Sigmoid colon (tissue), 6 donors: ENCODE measurements at regions not wholly inside any gene's neighbourhood (a gene's known extent, or its start where the extent isn't known, plus 50 kb on each side); places are given as distances from the start of the nearest gene placed in this dataset.

Experiments
- DNase-seq: peaks from one replicate; pipeline ENCODE4 v3.0.0-alpha.2; 2019
- H3K27ac ChIP-seq, 4 donors: fragments of 200-600 bp; sonication (generic); one replicate each; pipeline ENCODE4 v1.5.1; 2016 to 2019; ENCODE audit warnings: mild to moderate bottlenecking in 1 of 4
- H3K27me3 ChIP-seq, 3 donors: fragments of 200-600 bp; sonication (generic); one replicate each; pipeline ENCODE4 v1.5.1; 2019; ENCODE audit warnings: mild to moderate bottlenecking in 1 of 3
- H3K36me3 ChIP-seq, 4 donors: fragments of 200-600 bp; sonication (generic); one replicate each; pipeline ENCODE4 v1.5.1; 2016 to 2019
- H3K4me1 ChIP-seq, 4 donors: fragments of 200-600 bp; sonication (generic); one replicate each; pipeline ENCODE4 v1.5.1; 2017 to 2019
- H3K4me3 ChIP-seq, 4 donors: fragments of 200-600 bp; sonication (generic); one replicate each; pipeline ENCODE4 v1.5.1; 2017 to 2019; ENCODE audit warnings: mild to moderate bottlenecking in 2 of 4, moderate library complexity in 1 of 4
- H3K9me3 ChIP-seq, 4 donors: fragments of 200-600 bp in 3 of 4; sonication (generic) in 3 of 4; one replicate each; pipeline versions ENCODE4 v1.5.1 to v1.6.1; 2013 to 2019
- EP300 ChIP-seq, 4 donors: sonication (generic); formaldehyde crosslinking; IDR thresholded peaks; one replicate each; pipeline ENCODE4 v1.6.1; 2017; ENCODE audit warnings: antibody characterized with exemption in 4 of 4
- POLR2A ChIP-seq, 2 donors: fragments of 450-650 bp; IDR thresholded peaks; one replicate each; pipeline ENCODE4 v1.6.1; 2016; ENCODE audit warnings: antibody characterized with exemption in 2 of 2, mild to moderate bottlenecking in 2 of 2, moderate library complexity in 2 of 2
- POLR2AphosphoS5 ChIP-seq, 4 donors: sonication (generic); formaldehyde crosslinking; IDR thresholded peaks; one replicate each; pipeline ENCODE4 v1.6.1; 2017; ENCODE audit warnings: antibody characterized with exemption in 4 of 4
- WGBS, 2 donors: extraction: QIAGEN DNeasy Blood & Tissue Kit; methylation state at CpG; one replicate each; pipeline ENCODE4 v1.1.7; 2013; 5-methylcytosine and 5-hydroxymethylcytosine counted together
- intact Hi-C: fragments of 100-400 bp; cut with DNase I; formaldehyde crosslinking; loops from one replicate; pipeline ENCODE4 v1.15.1; 2023
- TF ChIP-seq, protein P1 (sequence below), 4 experiments: fragments of 450-650 bp in 3 of 4; fragments of 200-600 bp in 1 of 4; IDR thresholded peaks; one replicate each; pipeline ENCODE4 v1.5.1; 2016 to 2019; ENCODE audit warnings: antibody characterized with exemption in 4 of 4, mild to moderate bottlenecking in 3 of 4, moderate library complexity in 2 of 4
- donor health status: healthy with polysubstance abuse.
- donor health status: healthy.

GRCh38 chr13:31875134-31875533 lies 135.8 kb downstream of the RXFP2 start:
- no peak overlapping the region for H3K27ac ChIP-seq
- peaks cover 0 to 2% (median 0%) of the 10 kb centered on the region in 4 donors for H3K4me1 ChIP-seq
- no peak for DNase-seq
- H3K27me3 ChIP-seq: no peaks in the 10 kb centered on the region
- no peaks in the 10 kb centered on the region for H3K9me3 ChIP-seq
- no peaks in the 10 kb centered on the region for H3K36me3 ChIP-seq
- intact Hi-C loops: no loop called here
- WGBS, 2 donors: 70 to 87% methylated on average over 3 of the region's 3 CpGs
- TF ChIP-seq, protein P1, sequence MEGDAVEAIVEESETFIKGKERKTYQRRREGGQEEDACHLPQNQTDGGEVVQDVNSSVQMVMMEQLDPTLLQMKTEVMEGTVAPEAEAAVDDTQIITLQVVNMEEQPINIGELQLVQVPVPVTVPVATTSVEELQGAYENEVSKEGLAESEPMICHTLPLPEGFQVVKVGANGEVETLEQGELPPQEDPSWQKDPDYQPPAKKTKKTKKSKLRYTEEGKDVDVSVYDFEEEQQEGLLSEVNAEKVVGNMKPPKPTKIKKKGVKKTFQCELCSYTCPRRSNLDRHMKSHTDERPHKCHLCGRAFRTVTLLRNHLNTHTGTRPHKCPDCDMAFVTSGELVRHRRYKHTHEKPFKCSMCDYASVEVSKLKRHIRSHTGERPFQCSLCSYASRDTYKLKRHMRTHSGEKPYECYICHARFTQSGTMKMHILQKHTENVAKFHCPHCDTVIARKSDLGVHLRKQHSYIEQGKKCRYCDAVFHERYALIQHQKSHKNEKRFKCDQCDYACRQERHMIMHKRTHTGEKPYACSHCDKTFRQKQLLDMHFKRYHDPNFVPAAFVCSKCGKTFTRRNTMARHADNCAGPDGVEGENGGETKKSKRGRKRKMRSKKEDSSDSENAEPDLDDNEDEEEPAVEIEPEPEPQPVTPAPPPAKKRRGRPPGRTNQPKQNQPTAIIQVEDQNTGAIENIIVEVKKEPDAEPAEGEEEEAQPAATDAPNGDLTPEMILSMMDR (IDR thresholded peaks at IDR 0.05): no peak
- no peak for TF ChIP-seq EP300 (IDR thresholded peaks at IDR 0.05)
- no peak for TF ChIP-seq POLR2AphosphoS5 (IDR thresholded peaks at IDR 0.05)
- TF ChIP-seq POLR2A (IDR thresholded peaks at IDR 0.05): no peak
- H3K4me3 ChIP-seq: no peak overlapping the region

DNA sequence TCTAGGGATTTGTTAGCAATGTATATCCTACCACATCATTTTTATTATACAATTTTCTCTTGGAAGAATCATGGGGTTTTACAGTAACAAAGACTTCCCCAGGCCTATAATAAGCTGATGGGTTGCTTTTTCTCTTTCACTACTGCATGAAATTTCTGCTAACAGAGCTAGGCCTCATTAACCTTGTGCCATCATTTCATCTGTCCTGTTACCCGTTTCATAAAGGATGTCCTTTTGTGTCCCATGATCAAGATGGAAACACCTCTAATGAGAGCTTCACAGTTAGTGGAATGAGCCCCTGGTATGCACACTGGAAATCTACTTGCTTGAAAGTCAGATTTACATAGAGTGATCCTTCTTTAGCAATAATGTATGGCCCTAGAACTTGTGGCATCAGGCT lies 138.7 kb downstream of the RXFP2 start:
- H3K36me3 ChIP-seq: no peaks in the 10 kb centered on the region
- no peak overlapping the region for H3K4me3 ChIP-seq
- 88 to 89% methylated on average over 1 of the region's 1 CpG for WGBS, 2 donors
- peaks cover 0 to 4% (median 0%) of the 10 kb centered on the region in 4 donors for H3K4me1 ChIP-seq
- H3K27me3 ChIP-seq: no peaks in the 10 kb centered on the region
- H3K9me3 ChIP-seq: no peaks in the 10 kb centered on the region
- no peak for TF ChIP-seq POLR2AphosphoS5 (IDR thresholded peaks at IDR 0.05)
- TF ChIP-seq EP300 (IDR thresholded peaks at IDR 0.05): no peak
- no peak overlapping the region for H3K27ac ChIP-seq
- intact Hi-C loops: no loop called here
- DNase-seq: no peak

- no peak for TF ChIP-seq POLR2A (IDR thresholded peaks at IDR 0.05)
- TF ChIP-seq EP300 (IDR thresholded peaks at IDR 0.05): no peak
- TF ChIP-seq POLR2AphosphoS5 (IDR thresholded peaks at IDR 0.05): no peak
- TF ChIP-seq, protein P1 (IDR thresholded peaks at IDR 0.05): no peak
- intact Hi-C loops: no loop called here
Measured at GRCh38 chr13:31878495-31878894, 139.2 kb downstream of the RXFP2 start.

DNA sequence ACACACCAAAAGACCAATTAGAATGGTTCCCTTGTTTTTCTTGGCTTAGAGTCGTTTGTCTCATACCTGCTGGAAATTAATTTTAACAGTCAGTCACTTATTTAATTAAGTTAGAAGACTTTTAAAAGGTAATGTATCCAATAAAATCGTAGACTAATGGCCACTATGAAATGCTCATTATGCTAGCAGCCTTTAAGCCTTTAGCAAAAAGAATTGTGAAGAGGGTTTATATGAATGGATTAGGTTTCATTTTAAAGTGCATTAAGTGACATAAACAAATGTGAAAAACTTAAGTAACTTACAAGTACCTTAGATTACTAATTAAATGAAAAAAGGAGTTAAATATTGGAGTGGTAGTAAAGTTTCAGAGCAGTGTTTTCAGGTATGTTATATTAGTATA lies 139.6 kb downstream of the RXFP2 start:
- H3K4me3 ChIP-seq: no peak overlapping the region
- no peaks in the 10 kb centered on the region for H3K36me3 ChIP-seq
- TF ChIP-seq, protein P1 (IDR thresholded peaks at IDR 0.05): no peak
- TF ChIP-seq EP300 (IDR thresholded peaks at IDR 0.05) (no peak), POLR2A (IDR thresholded peaks at IDR 0.05) (no peak), POLR2AphosphoS5 (IDR thresholded peaks at IDR 0.05) (no peak)
- H3K27me3 ChIP-seq: no peaks in the 10 kb centered on the region
- WGBS, 2 donors: 71 to 79% methylated on average over 2 of the region's 2 CpGs
- DNase-seq: no peak
- no peaks in the 10 kb centered on the region for H3K9me3 ChIP-seq
- no peak overlapping the region for H3K27ac ChIP-seq
- intact Hi-C loops: no loop called here
- peaks cover 0 to 4% (median 0%) of the 10 kb centered on the region in 4 donors for H3K4me1 ChIP-seq

More at GRCh38 chr13:31878495-31878894, 139.2 kb downstream of the RXFP2 start:
- no peak overlapping the region for H3K4me3 ChIP-seq
- 97% methylated on average over 1 of the region's 1 CpG for WGBS, 2 donors
- peaks cover 0 to 4% (median 0%) of the 10 kb centered on the region in 4 donors for H3K4me1 ChIP-seq
- H3K27me3 ChIP-seq: no peaks in the 10 kb centered on the region
- no peak for DNase-seq
- no peaks in the 10 kb centered on the region for H3K36me3 ChIP-seq
- no peak overlapping the region for H3K27ac ChIP-seq
- no peaks in the 10 kb centered on the region for H3K9me3 ChIP-seq

DNA sequence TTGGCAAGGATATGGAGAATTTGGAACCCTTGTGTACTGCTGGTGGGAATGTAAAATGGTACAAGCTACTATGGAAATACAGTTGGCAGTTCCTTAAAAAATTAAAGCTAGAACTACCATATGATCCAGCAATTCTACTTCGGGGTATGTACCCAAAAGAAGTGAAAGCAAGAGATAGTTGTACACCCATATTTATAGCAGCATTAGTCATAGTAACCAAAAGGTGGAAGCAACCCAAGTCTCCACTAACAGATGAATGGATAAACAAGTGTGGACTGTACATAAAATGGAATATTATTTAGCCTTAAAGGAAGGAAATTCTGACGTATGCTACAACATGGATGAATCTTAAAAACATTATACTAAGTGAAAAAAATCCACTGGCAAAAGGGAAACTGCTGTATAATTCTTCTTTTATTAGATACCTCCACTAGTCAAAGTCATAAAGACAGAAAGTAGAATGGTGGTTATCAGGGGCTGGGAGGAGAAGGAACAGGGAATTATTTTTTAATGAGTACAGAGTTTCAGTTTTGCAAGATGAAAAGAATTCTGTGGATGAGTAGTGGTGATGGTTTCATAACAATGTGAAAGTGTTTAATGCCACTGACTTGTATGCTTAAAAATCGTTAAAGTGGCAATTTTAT lies 141.6 kb downstream of the RXFP2 start:
- Histone ChIP-seq H3K4me1 (peaks cover 0 to 5% (median 2%) of the 10 kb centered on the region in 4 donors), H3K27me3 (no peaks in the 10 kb centered on the region), H3K9me3 (no peaks in the 10 kb centered on the region), H3K4me3 (no peak overlapping the region), H3K27ac (no peak overlapping the region), H3K36me3 (no peaks in the 10 kb centered on the region)
- intact Hi-C loops: no loop called here
- no peak for DNase-seq
- WGBS, 2 donors: 66 to 74% methylated on average over 3 of the region's 3 CpGs
- TF ChIP-seq POLR2AphosphoS5 (IDR thresholded peaks at IDR 0.05) (no peak), POLR2A (IDR thresholded peaks at IDR 0.05) (no peak), EP300 (IDR thresholded peaks at IDR 0.05) (no peak)
- TF ChIP-seq, protein P1 (IDR thresholded peaks at IDR 0.05): no peak
